Heart right ventricle (tissue), 16 donors: ENCODE measurements at regions not wholly inside any gene's neighbourhood (a gene's known extent, or its start where the extent isn't known, plus 50 kb on each side); places are given as distances from the start of the nearest gene placed in this dataset.

ENCODE experiments used
- ATAC-seq, 8 donors: fragments of 200-7000 bp; cut with Tn5 transposase; one replicate each; pipeline ENCODE4 v1.9.1; 2020; ENCODE audit warnings: mild to moderate bottlenecking in 8 of 8, moderate library complexity in 8 of 8, moderate number of reproducible peaks in 1 of 8
- DNase-seq, 2 donors: peaks; one replicate each; pipeline ENCODE4 v3.0.0-alpha.2; 2020
- H3K27ac ChIP-seq, 10 donors: fragments of 200-600 bp; sonication (generic) in 2 of 10; one replicate each; pipeline versions ENCODE4 v1.5.0 to v1.8.0; 2020 to 2022; ENCODE audit warnings: mild to moderate bottlenecking in 3 of 10
- H3K27me3 ChIP-seq, 7 donors: fragments of 200-600 bp; one replicate each; pipeline ENCODE4 v1.8.0; 2021 to 2022; ENCODE audit warnings: mild to moderate bottlenecking in 2 of 7
- H3K36me3 ChIP-seq, 9 donors: fragments of 200-600 bp; sonication (generic) in 1 of 9; one replicate each; pipeline versions ENCODE4 v1.5.0 to v1.8.0; 2020 to 2022; ENCODE audit warnings: mild to moderate bottlenecking in 2 of 9
- H3K4me1 ChIP-seq, 9 donors: fragments of 200-600 bp; sonication (generic) in 1 of 9; one replicate each; pipeline versions ENCODE4 v1.5.0 to v1.8.0; 2020 to 2022; ENCODE audit warnings: mild to moderate bottlenecking in 4 of 9
- H3K4me3 ChIP-seq, 10 donors: fragments of 200-600 bp; sonication (generic) in 2 of 10; one replicate each; pipeline versions ENCODE4 v1.5.0 to v1.8.0; 2020 to 2022; ENCODE audit warnings: mild to moderate bottlenecking in 7 of 10, moderate library complexity in 2 of 10
- H3K9me3 ChIP-seq, 11 donors: fragments of 200-600 bp in 10 of 11; sonication (generic) in 2 of 11; one replicate each; pipeline versions ENCODE4 v1.5.0 to v1.8.0; 2013 to 2022; ENCODE audit warnings: mild to moderate bottlenecking in 2 of 11, control low read depth in 1 of 11, moderate library complexity in 1 of 11
- CTCF ChIP-seq, 9 donors: fragments of 200-600 bp; sonication (generic) in 2 of 9; IDR thresholded peaks; one replicate each; pipeline versions ENCODE4 v1.5.0 to v1.8.0; 2021 to 2022; ENCODE audit warnings: antibody characterized with exemption in 9 of 9, mild to moderate bottlenecking in 5 of 9, moderate library complexity in 1 of 9
- WGBS, 2 donors: extraction: QIAGEN DNeasy Blood & Tissue Kit; methylation state at CpG; one replicate each; pipeline ENCODE4 v1.1.7; 2013; ENCODE audit warnings: inconsistent platforms in 1 of 2; 5-methylcytosine and 5-hydroxymethylcytosine counted together
- intact Hi-C, 10 donors: fragments of 100-400 bp; cut with DNase I; formaldehyde crosslinking; loops; one replicate each; pipeline versions ENCODE4 v1.11.1 to v1.14.2; 2022
- donor health status: Arrhythmogenic right ventricular cardiomyopathy.
- donor health status: ischemic (EF 13 %, LVEDD 7.1; RV severe dilation, severe dysfunction).
- donor health status: healthy with polysubstance abuse.
- donor health status: DM: no; HTN: yes; CAD: no.
- donor health status: DM: no; HTN: no; CAD: no.
- donor health status: ischemic (EF 25% LVEDD 6.9; RV normal size, moderate dysfunction).
- donor health status: ischemic (EF 25% LVEDD 5.7; RV mildly dilated, moderate dysfunction).
- donor health status: healthy.
- donor health status: DM: yes; HTN: yes; CAD: no.
- donor health status: Ischemic cardiomyopathy.
- donor health status: ischemic (EF 35%, LVEDD 5.7; RV mildly dilated, moderate dysfunction).
- donor health status: nonischemic (EF 11% LVEDD 7.7; RV severe dilation, severe dysfunction).
- donor health status: DM: yes; HTN: yes; CAD: no.
- donor health status: PGD.
- donor health status: ischemic (EF 29% LVEDD 5.4; RV normal size, mild dysfunction).
- donor health status: nonischemic (EF 23%, LVEDD 6.1; RV moderate dilation, normal function).

- WGBS, 2 donors: 97 to 98% methylated on average over 1 of the region's 1 CpG
- Histone ChIP-seq H3K36me3 (no peaks in the 10 kb centered on the region), H3K4me3 (no peak overlapping the region), H3K4me1 (no peaks in the 10 kb centered on the region), H3K9me3 (peaks cover 0 to 23% (median 0%) of the 10 kb centered on the region in 11 donors), H3K27ac (no peak overlapping the region), H3K27me3 (peaks cover 0 to under 1% (median 0%) of the 10 kb centered on the region in 7 donors)
- ATAC-seq: no peak
- intact Hi-C loops: no loop called here
- no peak for TF ChIP-seq CTCF (IDR thresholded peaks at IDR 0.05)
- no peak for DNase-seq
Measured at GRCh38 chr16:9539346-9539745, 447.9 kb downstream of the HAPSTR1 start.

GRCh38 chr16:9541723-9542122 is 450.3 kb downstream of the HAPSTR1 start:
- Histone ChIP-seq H3K4me3 (no peak overlapping the region), H3K36me3 (no peaks in the 10 kb centered on the region), H3K27ac (no peak overlapping the region), H3K27me3 (peaks cover 0 to 5% (median 0%) of the 10 kb centered on the region in 7 donors), H3K9me3 (peaks cover 0 to 23% (median 0%) of the 10 kb centered on the region in 11 donors), H3K4me1 (no peaks in the 10 kb centered on the region)
- intact Hi-C loops: no loop called here
- no peak for ATAC-seq
- no peak for TF ChIP-seq CTCF (IDR thresholded peaks at IDR 0.05)
- DNase-seq: no peak
- WGBS, 2 donors: 78 to 82% methylated on average over 5 of the region's 5 CpGs

GRCh38 chr16:9542165-9542755 is 450.8 kb downstream of the HAPSTR1 start:
- 73 to 75% methylated on average over 8 of the region's 8 CpGs for WGBS, 2 donors
- no peak for TF ChIP-seq CTCF (IDR thresholded peaks at IDR 0.05)
- no peak overlapping the region for H3K27ac ChIP-seq
- DNase-seq: no peak
- no peaks in the 10 kb centered on the region for H3K36me3 ChIP-seq
- H3K4me1 ChIP-seq: no peaks in the 10 kb centered on the region
- peaks cover 0 to 23% (median 0%) of the 10 kb centered on the region in 11 donors for H3K9me3 ChIP-seq
- no peak for ATAC-seq
- no peak overlapping the region for H3K4me3 ChIP-seq
- intact Hi-C loops: no loop called here
- H3K27me3 ChIP-seq: peaks cover 0 to 5% (median 0%) of the 10 kb centered on the region in 7 donors

- DNase-seq: no peak
- no peak for TF ChIP-seq CTCF (IDR thresholded peaks at IDR 0.05)
- intact Hi-C loops: no loop called here
- Histone ChIP-seq H3K4me1 (no peaks in the 10 kb centered on the region), H3K27ac (no peak overlapping the region), H3K4me3 (no peak overlapping the region), H3K9me3 (peaks cover 0 to 4% (median 0%) of the 10 kb centered on the region in 11 donors), H3K36me3 (no peaks in the 10 kb centered on the region), H3K27me3 (peaks cover 0 to 5% (median 0%) of the 10 kb centered on the region in 7 donors)
- 78 to 81% methylated on average over 7 of the region's 7 CpGs for WGBS, 2 donors
- no peak for ATAC-seq
Measured at GRCh38 chr16:9545522-9546437, 454.3 kb downstream of the HAPSTR1 start.
